GM12878 (cell line): ENCODE measurements at regions not wholly inside any gene's neighbourhood (a gene's known extent, or its start where the extent isn't known, plus 50 kb on each side); places are given as distances from the start of the nearest gene placed in this dataset.

Source experiments
- CHD2 ChIP-seq: IDR thresholded peaks from 2 replicates; pipeline ENCODE4 v1.6.1; 2011; ENCODE audit warnings: low read depth, low read length, improper control_type of control experiment, borderline replicate concordance
- NR2C1 ChIP-seq: fragments of 450-650 bp; IDR thresholded peaks from 2 replicates; pipeline ENCODE4 v1.6.1; 2017; ENCODE audit warnings: antibody characterized with exemption, mild to moderate bottlenecking, moderate library complexity
- POLR2A ChIP-seq: IDR thresholded peaks from 2 replicates; pipeline ENCODE4 v1.6.1; 2011; ENCODE audit warnings: low read depth, mild to moderate bottlenecking, low read length
- POLR2AphosphoS5 ChIP-seq: IDR thresholded peaks from 2 replicates; pipeline ENCODE4 v1.6.1; 2011; ENCODE audit warnings: mild to moderate bottlenecking, low read length, inconsistent platforms
- SMC3 ChIP-seq: IDR thresholded peaks from 2 replicates; pipeline ENCODE4 v1.6.1; 2011; ENCODE audit warnings: low read length, improper control_type of control experiment, borderline replicate concordance
- ZSCAN29 ChIP-seq: fragments of 450-650 bp; IDR thresholded peaks from 2 replicates; pipeline ENCODE4 v1.6.1; 2017; ENCODE audit warnings: mild to moderate bottlenecking, moderate library complexity
- TF ChIP-seq, protein P1 (sequence below): fragments of 450-650 bp; IDR thresholded peaks from 2 replicates; pipeline ENCODE4 v1.6.1; 2017; ENCODE audit warnings: antibody characterized with exemption, mild to moderate bottlenecking, moderate library complexity
- TF ChIP-seq, protein P2 (sequence below): IDR thresholded peaks from 2 replicates; pipeline ENCODE4 v1.6.1; 2011; ENCODE audit warnings: borderline replicate concordance, low read depth, mild to moderate bottlenecking, moderate library complexity, low read length; ENCODE audit not compliant: insufficient read depth, poor library complexity, severe bottlenecking
- TF ChIP-seq, protein P3 (sequence below): IDR thresholded peaks from 2 replicates; pipeline ENCODE4 v1.6.1; 2012; ENCODE audit warnings: improper control_type of control experiment, low read depth, low read length; ENCODE audit not compliant: insufficient replicate concordance

GRCh38 chr9:107992271-107992670 lies 502.7 kb upstream of the KLF4 start:
- TF ChIP-seq POLR2A, result no peak
- no peak for TF ChIP-seq SMC3
- TF ChIP-seq, protein P1, sequence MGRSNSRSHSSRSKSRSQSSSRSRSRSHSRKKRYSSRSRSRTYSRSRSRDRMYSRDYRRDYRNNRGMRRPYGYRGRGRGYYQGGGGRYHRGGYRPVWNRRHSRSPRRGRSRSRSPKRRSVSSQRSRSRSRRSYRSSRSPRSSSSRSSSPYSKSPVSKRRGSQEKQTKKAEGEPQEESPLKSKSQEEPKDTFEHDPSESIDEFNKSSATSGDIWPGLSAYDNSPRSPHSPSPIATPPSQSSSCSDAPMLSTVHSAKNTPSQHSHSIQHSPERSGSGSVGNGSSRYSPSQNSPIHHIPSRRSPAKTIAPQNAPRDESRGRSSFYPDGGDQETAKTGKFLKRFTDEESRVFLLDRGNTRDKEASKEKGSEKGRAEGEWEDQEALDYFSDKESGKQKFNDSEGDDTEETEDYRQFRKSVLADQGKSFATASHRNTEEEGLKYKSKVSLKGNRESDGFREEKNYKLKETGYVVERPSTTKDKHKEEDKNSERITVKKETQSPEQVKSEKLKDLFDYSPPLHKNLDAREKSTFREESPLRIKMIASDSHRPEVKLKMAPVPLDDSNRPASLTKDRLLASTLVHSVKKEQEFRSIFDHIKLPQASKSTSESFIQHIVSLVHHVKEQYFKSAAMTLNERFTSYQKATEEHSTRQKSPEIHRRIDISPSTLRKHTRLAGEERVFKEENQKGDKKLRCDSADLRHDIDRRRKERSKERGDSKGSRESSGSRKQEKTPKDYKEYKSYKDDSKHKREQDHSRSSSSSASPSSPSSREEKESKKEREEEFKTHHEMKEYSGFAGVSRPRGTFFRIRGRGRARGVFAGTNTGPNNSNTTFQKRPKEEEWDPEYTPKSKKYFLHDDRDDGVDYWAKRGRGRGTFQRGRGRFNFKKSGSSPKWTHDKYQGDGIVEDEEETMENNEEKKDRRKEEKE, result no peak
- TF ChIP-seq CHD2, result no peak
- TF ChIP-seq, protein P2, sequence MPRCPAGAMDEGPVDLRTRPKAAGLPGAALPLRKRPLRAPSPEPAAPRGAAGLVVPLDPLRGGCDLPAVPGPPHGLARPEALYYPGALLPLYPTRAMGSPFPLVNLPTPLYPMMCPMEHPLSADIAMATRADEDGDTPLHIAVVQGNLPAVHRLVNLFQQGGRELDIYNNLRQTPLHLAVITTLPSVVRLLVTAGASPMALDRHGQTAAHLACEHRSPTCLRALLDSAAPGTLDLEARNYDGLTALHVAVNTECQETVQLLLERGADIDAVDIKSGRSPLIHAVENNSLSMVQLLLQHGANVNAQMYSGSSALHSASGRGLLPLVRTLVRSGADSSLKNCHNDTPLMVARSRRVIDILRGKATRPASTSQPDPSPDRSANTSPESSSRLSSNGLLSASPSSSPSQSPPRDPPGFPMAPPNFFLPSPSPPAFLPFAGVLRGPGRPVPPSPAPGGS, result no peak
- no peak for TF ChIP-seq NR2C1
- TF ChIP-seq POLR2AphosphoS5, result no peak
- no peak for TF ChIP-seq ZSCAN29
- TF ChIP-seq, protein P3, sequence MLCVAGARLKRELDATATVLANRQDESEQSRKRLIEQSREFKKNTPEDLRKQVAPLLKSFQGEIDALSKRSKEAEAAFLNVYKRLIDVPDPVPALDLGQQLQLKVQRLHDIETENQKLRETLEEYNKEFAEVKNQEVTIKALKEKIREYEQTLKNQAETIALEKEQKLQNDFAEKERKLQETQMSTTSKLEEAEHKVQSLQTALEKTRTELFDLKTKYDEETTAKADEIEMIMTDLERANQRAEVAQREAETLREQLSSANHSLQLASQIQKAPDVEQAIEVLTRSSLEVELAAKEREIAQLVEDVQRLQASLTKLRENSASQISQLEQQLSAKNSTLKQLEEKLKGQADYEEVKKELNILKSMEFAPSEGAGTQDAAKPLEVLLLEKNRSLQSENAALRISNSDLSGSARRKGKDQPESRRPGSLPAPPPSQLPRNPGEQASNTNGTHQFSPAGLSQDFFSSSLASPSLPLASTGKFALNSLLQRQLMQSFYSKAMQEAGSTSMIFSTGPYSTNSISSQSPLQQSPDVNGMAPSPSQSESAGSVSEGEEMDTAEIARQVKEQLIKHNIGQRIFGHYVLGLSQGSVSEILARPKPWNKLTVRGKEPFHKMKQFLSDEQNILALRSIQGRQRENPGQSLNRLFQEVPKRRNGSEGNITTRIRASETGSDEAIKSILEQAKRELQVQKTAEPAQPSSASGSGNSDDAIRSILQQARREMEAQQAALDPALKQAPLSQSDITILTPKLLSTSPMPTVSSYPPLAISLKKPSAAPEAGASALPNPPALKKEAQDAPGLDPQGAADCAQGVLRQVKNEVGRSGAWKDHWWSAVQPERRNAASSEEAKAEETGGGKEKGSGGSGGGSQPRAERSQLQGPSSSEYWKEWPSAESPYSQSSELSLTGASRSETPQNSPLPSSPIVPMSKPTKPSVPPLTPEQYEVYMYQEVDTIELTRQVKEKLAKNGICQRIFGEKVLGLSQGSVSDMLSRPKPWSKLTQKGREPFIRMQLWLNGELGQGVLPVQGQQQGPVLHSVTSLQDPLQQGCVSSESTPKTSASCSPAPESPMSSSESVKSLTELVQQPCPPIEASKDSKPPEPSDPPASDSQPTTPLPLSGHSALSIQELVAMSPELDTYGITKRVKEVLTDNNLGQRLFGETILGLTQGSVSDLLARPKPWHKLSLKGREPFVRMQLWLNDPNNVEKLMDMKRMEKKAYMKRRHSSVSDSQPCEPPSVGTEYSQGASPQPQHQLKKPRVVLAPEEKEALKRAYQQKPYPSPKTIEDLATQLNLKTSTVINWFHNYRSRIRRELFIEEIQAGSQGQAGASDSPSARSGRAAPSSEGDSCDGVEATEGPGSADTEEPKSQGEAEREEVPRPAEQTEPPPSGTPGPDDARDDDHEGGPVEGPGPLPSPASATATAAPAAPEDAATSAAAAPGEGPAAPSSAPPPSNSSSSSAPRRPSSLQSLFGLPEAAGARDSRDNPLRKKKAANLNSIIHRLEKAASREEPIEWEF, result no peak
